Ovary (tissue), 7 donors: ENCODE measurements at regions not wholly inside any gene's neighbourhood (a gene's known extent, or its start where the extent isn't known, plus 50 kb on each side); places are given as distances from the start of the nearest gene placed in this dataset.

Experiments used
- DNase-seq, 5 donors: peaks; one replicate each; pipeline ENCODE4 v3.0.0-alpha.2; 2019 to 2020
- H3K27ac ChIP-seq, 2 donors: fragments of 200-600 bp; one replicate each; pipeline versions ENCODE4 v1.5.1 to v1.8.0; 2019 to 2022
- H3K27me3 ChIP-seq: fragments of 200-600 bp; one replicate; pipeline ENCODE4 v1.8.0; 2022
- H3K36me3 ChIP-seq: fragments of 200-600 bp; sonication (generic); one replicate; pipeline ENCODE4 v1.5.1; 2019
- H3K4me1 ChIP-seq: one replicate; pipeline ENCODE4 v1.8.1; 2013; ENCODE audit warnings: mild to moderate bottlenecking, moderate library complexity; ENCODE audit not compliant: insufficient read depth
- H3K4me3 ChIP-seq: fragments of 200-600 bp; sonication (generic); one replicate; pipeline ENCODE4 v1.5.1; 2017
- H3K9me3 ChIP-seq, 2 donors: fragments of 200-600 bp in 1 of 2; sonication (generic) in 1 of 2; one replicate each; pipeline versions ENCODE4 v1.5.1 to v1.8.1; 2013 to 2019; ENCODE audit warnings: mild to moderate bottlenecking in 1 of 2, moderate library complexity in 1 of 2
- CTCF ChIP-seq, 3 donors: fragments of 450-650 bp in 2 of 3; fragments of 200-600 bp in 1 of 3; IDR thresholded peaks; one replicate each; pipeline versions ENCODE4 v1.5.1 to v1.8.0; 2016 to 2022; ENCODE audit warnings: antibody characterized with exemption in 3 of 3, mild to moderate bottlenecking in 1 of 3
- EP300 ChIP-seq: sonication (generic); formaldehyde crosslinking; IDR thresholded peaks from one replicate; pipeline ENCODE4 v1.6.1; 2017; ENCODE audit warnings: antibody characterized with exemption
- POLR2A ChIP-seq: fragments of 450-650 bp; IDR thresholded peaks from one replicate; pipeline ENCODE4 v1.6.1; 2017; ENCODE audit warnings: antibody characterized with exemption, mild to moderate bottlenecking, moderate library complexity
- WGBS, 3 donors: extraction: QIAGEN DNeasy Blood & Tissue Kit in 1 of 3; methylation state at CpG; one replicate each; pipeline versions ENCODE4 v1.1.5 to v1.1.7; 2013 to 2017; 5-methylcytosine and 5-hydroxymethylcytosine counted together
- intact Hi-C, 4 donors: fragments of 100-400 bp; cut with DNase I; formaldehyde crosslinking; loops; one replicate each; pipeline versions ENCODE4 v1.11.0 to v1.15.1; 2022 to 2023
- donor health status: DM: no; HTN: no; CAD: no; lungs with moderate emphysema.
- donor health status: DM: no; HTN: no; CAD: no.
- donor health status: Bipolar disorder and iron deficiency.
- donor health status: DM: no; HTN: no; CAD: no.
- donor health status: DM: yes; HTN: yes; CAD: no.

GRCh38 chr5:117089001-117089400, 514.4 kb upstream of the SEMA6A start:
- H3K4me3 ChIP-seq = no peak overlapping the region
- 76 to 83% (median 81%) methylated on average over 2 of the region's 2 CpGs for WGBS, 3 donors
- H3K36me3 ChIP-seq = no peaks in the 10 kb centered on the region
- TF ChIP-seq POLR2A = no peak
- intact Hi-C loops = no loop called here
- no peaks in the 10 kb centered on the region for H3K9me3 ChIP-seq
- DNase-seq = no peak
- H3K4me1 ChIP-seq = no peaks in the 10 kb centered on the region
- no peak overlapping the region for H3K27ac ChIP-seq
- no peaks in the 10 kb centered on the region for H3K27me3 ChIP-seq

- H3K9me3 ChIP-seq = no peaks in the 10 kb centered on the region
- no peak overlapping the region for H3K4me3 ChIP-seq
- DNase-seq = no peak
- H3K4me1 ChIP-seq = no peaks in the 10 kb centered on the region
- H3K36me3 ChIP-seq = no peaks in the 10 kb centered on the region
- WGBS, 3 donors = 97 to 99% (median 97%) methylated on average over 2 of the region's 2 CpGs
- intact Hi-C loops = no loop called here
- H3K27ac ChIP-seq = no peak overlapping the region
- TF ChIP-seq EP300 (no peak), POLR2A (no peak), CTCF (IDR thresholded peaks at IDR 0.05) (no peak)
- H3K27me3 ChIP-seq = no peaks in the 10 kb centered on the region
Measured at GRCh38 chr5:117088176-117088575, 513.6 kb upstream of the SEMA6A start.

- no peaks in the 10 kb centered on the region for H3K27me3 ChIP-seq
- H3K9me3 ChIP-seq = no peaks in the 10 kb centered on the region
- H3K36me3 ChIP-seq = no peaks in the 10 kb centered on the region
- no peak for TF ChIP-seq POLR2A
- no peak for TF ChIP-seq CTCF (IDR thresholded peaks at IDR 0.05)
- no peak for TF ChIP-seq EP300
- H3K4me3 ChIP-seq = no peak overlapping the region
- no peaks in the 10 kb centered on the region for H3K4me1 ChIP-seq
- DNase-seq = no peak
- H3K27ac ChIP-seq = no peak overlapping the region
- intact Hi-C loops = no loop called here
Measured at GRCh38 chr5:117084067-117084466, 509.4 kb upstream of the SEMA6A start.

GRCh38 chr5:117082977-117083376, 508.4 kb upstream of the SEMA6A start:
- 77 to 90% (median 88%) methylated on average over 1 of the region's 1 CpG for WGBS, 3 donors
- no peaks in the 10 kb centered on the region for H3K4me1 ChIP-seq
- no peak for TF ChIP-seq CTCF (IDR thresholded peaks at IDR 0.05)
- no peak for TF ChIP-seq EP300
- TF ChIP-seq POLR2A = no peak
- H3K27ac ChIP-seq = no peak overlapping the region
- no peaks in the 10 kb centered on the region for H3K9me3 ChIP-seq
- H3K36me3 ChIP-seq = no peaks in the 10 kb centered on the region
- no peak overlapping the region for H3K4me3 ChIP-seq
- no peak for DNase-seq
- intact Hi-C loops = no loop called here
- H3K27me3 ChIP-seq = no peaks in the 10 kb centered on the region

GRCh38 chr5:117077142-117077541, 502.5 kb upstream of the SEMA6A start:
- Histone ChIP-seq H3K27me3 (no peaks in the 10 kb centered on the region), H3K4me3 (no peak overlapping the region), H3K9me3 (no peaks in the 10 kb centered on the region), H3K36me3 (no peaks in the 10 kb centered on the region), H3K27ac (no peak overlapping the region), H3K4me1 (no peaks in the 10 kb centered on the region)
- TF ChIP-seq POLR2A (no peak), EP300 (no peak), CTCF (IDR thresholded peaks at IDR 0.05) (no peak)
- no peak for DNase-seq
- intact Hi-C loops = no loop called here
- 92 to 95% (median 94%) methylated on average over 2 of the region's 2 CpGs for WGBS, 3 donors
